Forelimb muscle (tissue), 1 donor: ENCODE measurements at regions not wholly inside any gene's neighbourhood (a gene's known extent, or its start where the extent isn't known, plus 50 kb on each side); places are given as distances from the start of the nearest gene placed in this dataset.
"Not testable (repeated sequence)": the region's sequence is repeated elsewhere in the genome, so short reads cannot be mapped to it uniquely, and the experiment has no call there.

Experiments used
- DNase-seq: peaks from one replicate; pipeline ENCODE4 v3.0.0-alpha.2; 2013; ENCODE audit warnings: low read depth

- no peak for DNase-seq
Observed at GRCh38 chr15:36400936-36401585, 178.4 kb upstream of the CDIN1 start.

GRCh38 chr15:36401586-36401966, 177.8 kb upstream of the CDIN1 start:
- DNase-seq: no peak

- DNase-seq: no peak
Observed at GRCh38 chr15:36403351-36403750, 176.1 kb upstream of the CDIN1 start.

- no peak for DNase-seq
Observed at GRCh38 chr15:36406366-36406765, 173.1 kb upstream of the CDIN1 start.

GRCh38 chr15:36406911-36407310, 172.5 kb upstream of the CDIN1 start:
- DNase-seq: no peak

- no peak for DNase-seq
Observed at GRCh38 chr15:36407647-36408046, 171.8 kb upstream of the CDIN1 start.

GRCh38 chr15:36409819-36410218, 169.6 kb upstream of the CDIN1 start:
- no peak for DNase-seq

GRCh38 chr15:36414670-36415069, 164.8 kb upstream of the CDIN1 start:
- no peak for DNase-seq

- DNase-seq: no peak
Observed at GRCh38 chr15:36415643-36416042, 163.8 kb upstream of the CDIN1 start.

GRCh38 chr15:36422631-36423030, 156.8 kb upstream of the CDIN1 start:
- no peak for DNase-seq

GRCh38 chr15:36426691-36427090, 152.7 kb upstream of the CDIN1 start:
- no peak for DNase-seq

GRCh38 chr15:36428102-36428845, 151.2 kb upstream of the CDIN1 start:
- DNase-seq: no peak

GRCh38 chr15:36429707-36430106, 149.7 kb upstream of the CDIN1 start:
- no peak for DNase-seq

- no peak for DNase-seq
Observed at GRCh38 chr15:36430280-36430679, 149.1 kb upstream of the CDIN1 start.

GRCh38 chr15:36430726-36431265, 148.6 kb upstream of the CDIN1 start:
- no peak for DNase-seq

GRCh38 chr15:36432161-36432560, 147.3 kb upstream of the CDIN1 start:
- no peak for DNase-seq

GRCh38 chr15:36434177-36434576, 145.2 kb upstream of the CDIN1 start:
- no peak for DNase-seq

- DNase-seq: no peak
Observed at GRCh38 chr15:36438499-36438898, 140.9 kb upstream of the CDIN1 start.

- DNase-seq: no peak
Observed at GRCh38 chr15:36447373-36447772, 132.1 kb upstream of the CDIN1 start.

GRCh38 chr15:36448418-36448817, 131.0 kb upstream of the CDIN1 start:
- DNase-seq: no peak

GRCh38 chr15:36449084-36449661, 130.3 kb upstream of the CDIN1 start:
- no peak for DNase-seq

GRCh38 chr15:36449662-36450145, 129.7 kb upstream of the CDIN1 start:
- no peak for DNase-seq

GRCh38 chr15:36454244-36454643, 125.2 kb upstream of the CDIN1 start:
- not testable (repeated sequence) for DNase-seq
